BJ (cell line): ENCODE measurements at regions not wholly inside any gene's neighbourhood (a gene's known extent, or its start where the extent isn't known, plus 50 kb on each side); places are given as distances from the start of the nearest gene placed in this dataset.

Experiments
- CTCF ChIA-PET: fragments of 350-600 bp; formaldehyde crosslinking; extraction: SDS; loops from one replicate; lab custom pipeline; 2021; ENCODE audit warnings: antibody characterized with exemption, inconsistent platforms; lab: Yijun Ruan, JAX
- POLR2A ChIA-PET: fragments of 300-600 bp; sonication (Branson Sonifier 250); formaldehyde crosslinking; extraction: SDS; loops from one replicate; lab custom pipeline; 2021; ENCODE audit warnings: antibody characterized with exemption; lab: Charles Lee
- DNase-seq: peaks from one replicate; pipeline ENCODE4 v3.0.0-alpha.2; 2011; ENCODE audit warnings: low read depth
- H3K27me3 ChIP-seq: 2 replicates; pipeline ENCODE4 v1.6.0; 2011; ENCODE audit warnings: low read length; ENCODE audit not compliant: control insufficient read depth, insufficient read depth
- H3K36me3 ChIP-seq: 2 replicates; pipeline ENCODE4 v1.5.1; 2011; ENCODE audit warnings: low read length; ENCODE audit not compliant: control insufficient read depth, insufficient read depth
- H3K4me3 ChIP-seq: 2 replicates; pipeline ENCODE4 v1.5.1; 2011; ENCODE audit warnings: low read depth, mild to moderate bottlenecking, control low read depth, low read length
- TF ChIP-seq, protein P1 (sequence below): IDR thresholded peaks from 2 replicates; pipeline ENCODE4 v1.5.1; 2011; ENCODE audit warnings: low read depth, mild to moderate bottlenecking, control low read depth, inconsistent platforms, low read length, moderate library complexity; ENCODE audit not compliant: insufficient read depth

DNA sequence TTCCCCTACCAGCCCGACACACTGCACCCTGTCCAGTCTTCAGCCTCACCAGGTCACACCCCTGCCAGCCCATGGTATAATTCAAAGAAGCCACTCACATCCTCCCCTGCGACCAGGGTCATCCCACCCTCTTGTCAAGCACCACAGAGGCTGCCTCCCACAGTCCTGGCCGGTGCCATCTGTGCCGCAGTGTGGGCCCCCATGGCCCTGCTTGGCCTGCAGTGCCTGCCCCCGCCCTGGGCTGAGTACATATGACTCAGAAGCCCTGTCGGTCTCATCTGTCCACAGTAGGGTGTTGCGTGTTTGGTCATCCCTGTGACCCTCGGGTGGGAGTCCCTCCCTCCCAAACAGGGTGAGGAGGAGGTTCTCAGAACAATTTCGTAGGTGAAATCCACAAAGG is 190.8 kb upstream of the AJAP1 start:
- Histone ChIP-seq H3K4me3 (no peak overlapping the region), H3K27me3 (no peaks in the 10 kb centered on the region), H3K36me3 (no peaks in the 10 kb centered on the region)
- POLR2A ChIA-PET: no interaction called here
- no peak for DNase-seq
- TF ChIP-seq, protein P1, sequence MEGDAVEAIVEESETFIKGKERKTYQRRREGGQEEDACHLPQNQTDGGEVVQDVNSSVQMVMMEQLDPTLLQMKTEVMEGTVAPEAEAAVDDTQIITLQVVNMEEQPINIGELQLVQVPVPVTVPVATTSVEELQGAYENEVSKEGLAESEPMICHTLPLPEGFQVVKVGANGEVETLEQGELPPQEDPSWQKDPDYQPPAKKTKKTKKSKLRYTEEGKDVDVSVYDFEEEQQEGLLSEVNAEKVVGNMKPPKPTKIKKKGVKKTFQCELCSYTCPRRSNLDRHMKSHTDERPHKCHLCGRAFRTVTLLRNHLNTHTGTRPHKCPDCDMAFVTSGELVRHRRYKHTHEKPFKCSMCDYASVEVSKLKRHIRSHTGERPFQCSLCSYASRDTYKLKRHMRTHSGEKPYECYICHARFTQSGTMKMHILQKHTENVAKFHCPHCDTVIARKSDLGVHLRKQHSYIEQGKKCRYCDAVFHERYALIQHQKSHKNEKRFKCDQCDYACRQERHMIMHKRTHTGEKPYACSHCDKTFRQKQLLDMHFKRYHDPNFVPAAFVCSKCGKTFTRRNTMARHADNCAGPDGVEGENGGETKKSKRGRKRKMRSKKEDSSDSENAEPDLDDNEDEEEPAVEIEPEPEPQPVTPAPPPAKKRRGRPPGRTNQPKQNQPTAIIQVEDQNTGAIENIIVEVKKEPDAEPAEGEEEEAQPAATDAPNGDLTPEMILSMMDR: no peak
- CTCF ChIA-PET: no interaction called here

- no peaks in the 10 kb centered on the region for H3K36me3 ChIP-seq
- POLR2A ChIA-PET: no interaction called here
- no peak overlapping the region for H3K4me3 ChIP-seq
- no peak for DNase-seq
- TF ChIP-seq, protein P1: no peak
- CTCF ChIA-PET: no interaction called here
- H3K27me3 ChIP-seq: no peaks in the 10 kb centered on the region
These were observed 189.9 kb upstream of the AJAP1 start for GRCh38 chr1:4464478-4464877.

GRCh38 chr1:4467241-4467640 is 187.2 kb upstream of the AJAP1 start:
- Histone ChIP-seq H3K36me3 (no peaks in the 10 kb centered on the region), H3K4me3 (no peak overlapping the region), H3K27me3 (no peaks in the 10 kb centered on the region; the same call in 1 of the 2 replicates)
- no peak for DNase-seq
- ChIA-PET POLR2A (no interaction called here), CTCF (no interaction called here)
- TF ChIP-seq, protein P1: no peak

- H3K4me3 ChIP-seq: no peak overlapping the region
- DNase-seq: no peak
- no peaks in the 10 kb centered on the region for H3K36me3 ChIP-seq
- TF ChIP-seq, protein P1: no peak
- ChIA-PET POLR2A (no interaction called here), CTCF (no interaction called here)
- no peaks in the 10 kb centered on the region; the same call in 1 of the 2 replicates for H3K27me3 ChIP-seq
These were observed 186.0 kb upstream of the AJAP1 start for GRCh38 chr1:4468386-4468785.

GRCh38 chr1:4468804-4469514 is 185.4 kb upstream of the AJAP1 start:
- H3K36me3 ChIP-seq: no peaks in the 10 kb centered on the region
- H3K4me3 ChIP-seq: no peak overlapping the region
- POLR2A ChIA-PET: no interaction called here
- no peak for DNase-seq
- CTCF ChIA-PET: no interaction called here
- H3K27me3 ChIP-seq: no peaks in the 10 kb centered on the region; the same call in 1 of the 2 replicates
- TF ChIP-seq, protein P1: no peak
